C4-2B (cell line): ENCODE measurements at regions not wholly inside any gene's neighbourhood (a gene's known extent, or its start where the extent isn't known, plus 50 kb on each side); places are given as distances from the start of the nearest gene placed in this dataset.

Experiments used
- H3K27ac ChIP-seq: fragments of 450-650 bp; 2 replicates; pipeline ENCODE4 v1.5.1; 2017
- CTCF ChIP-seq: fragments of 450-650 bp; conservative IDR thresholded peaks from 2 replicates; pipeline ENCODE4 v1.5.1; 2017; ENCODE audit warnings: mild to moderate bottlenecking
- ZFX ChIP-seq: fragments of 450-650 bp; IDR thresholded peaks from 2 replicates; pipeline ENCODE4 v1.6.1; 2017

- no peak overlapping the region for H3K27ac ChIP-seq
- no peak for TF ChIP-seq ZFX
- no peak for TF ChIP-seq CTCF
These were observed 1402.6 kb upstream of the TENM4 start for GRCh38 chr11:80843266-80843974.

- H3K27ac ChIP-seq, result no peak overlapping the region
- TF ChIP-seq ZFX, result no peak
- no peak for TF ChIP-seq CTCF
These were observed 1401.4 kb upstream of the TENM4 start for GRCh38 chr11:80842246-80842645.

DNA sequence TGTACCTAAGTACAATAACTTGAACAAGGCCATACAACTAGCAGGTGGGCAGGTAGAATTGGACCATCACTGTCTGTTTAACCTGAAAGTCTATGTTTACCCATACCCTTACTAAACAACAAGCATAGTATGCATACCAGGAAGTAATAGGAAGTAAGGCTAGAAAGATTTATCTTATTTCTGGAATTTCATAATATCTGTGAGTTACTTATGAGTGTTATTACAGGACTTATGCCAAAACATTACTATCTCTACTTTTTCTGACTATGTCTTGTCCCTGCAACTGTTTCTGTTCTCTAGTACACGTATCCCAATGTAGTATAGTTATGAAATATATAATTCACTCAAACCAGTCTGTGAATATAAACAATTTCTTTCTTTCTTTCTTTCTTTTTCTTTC is 1400.8 kb upstream of the TENM4 start:
- H3K27ac ChIP-seq, result no peak overlapping the region
- TF ChIP-seq CTCF, result no peak

GRCh38 chr11:80838153-80838552 is 1397.3 kb upstream of the TENM4 start:
- no peak for TF ChIP-seq ZFX
- no peak for TF ChIP-seq CTCF
- H3K27ac ChIP-seq, result no peak overlapping the region

DNA sequence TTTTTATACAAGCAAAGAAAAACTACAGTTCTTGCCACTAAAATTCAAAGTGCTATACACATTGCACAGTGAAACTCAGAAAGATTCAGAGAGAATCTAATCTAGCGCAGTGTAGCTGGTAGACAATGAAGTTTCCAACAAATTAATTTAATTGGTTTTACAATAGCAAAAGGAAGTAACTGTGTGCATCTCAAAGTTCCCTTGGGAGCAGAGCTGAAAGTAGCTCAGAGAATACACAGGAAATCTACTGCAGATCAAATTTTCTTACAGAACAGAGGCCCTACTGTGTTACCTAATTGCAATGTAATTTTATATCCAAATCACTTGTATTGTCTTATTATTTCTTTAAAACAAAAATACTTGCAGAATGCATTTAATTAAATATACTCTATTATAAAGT is 1396.2 kb upstream of the TENM4 start:
- H3K27ac ChIP-seq, result no peak overlapping the region
- TF ChIP-seq CTCF (no peak), ZFX (no peak)

DNA sequence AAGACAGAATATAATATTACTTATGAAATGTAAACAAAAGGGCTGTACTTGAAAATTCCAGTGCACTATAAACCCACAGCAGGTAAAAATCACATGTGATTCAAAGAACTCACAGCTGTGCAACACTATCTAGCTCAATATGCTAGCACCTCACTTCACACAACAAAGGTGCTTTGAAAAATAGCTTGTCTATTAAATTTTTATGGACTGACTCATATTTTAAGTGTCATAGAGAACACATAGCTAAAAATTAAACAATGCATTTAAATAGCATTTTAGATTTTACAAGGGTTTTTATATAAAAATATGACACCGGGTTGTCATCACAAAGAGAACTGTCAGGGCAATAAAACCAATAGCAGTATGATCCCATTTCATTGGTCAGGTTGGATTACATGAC is 1390.5 kb upstream of the TENM4 start:
- TF ChIP-seq ZFX, result no peak
- TF ChIP-seq CTCF, result no peak
- H3K27ac ChIP-seq, result no peak overlapping the region

- TF ChIP-seq ZFX (no peak), CTCF (no peak)
- no peak overlapping the region for H3K27ac ChIP-seq
These were observed 1387.0 kb upstream of the TENM4 start for GRCh38 chr11:80827781-80828180.
